ENCODE measurements at regions not wholly inside any gene's neighbourhood (a gene's known extent, or its start where the extent isn't known, plus 50 kb on each side); places are given as distances from the start of the nearest gene placed in this dataset.
"Not testable (repeated sequence)": the region's sequence is repeated elsewhere in the genome, so short reads cannot be mapped to it uniquely, and the experiment has no call there.

GRCh38 chr10:25811052-25811685 is 122.9 kb upstream of the MYO3A start:
- DNase-seq, result no peak

DNA sequence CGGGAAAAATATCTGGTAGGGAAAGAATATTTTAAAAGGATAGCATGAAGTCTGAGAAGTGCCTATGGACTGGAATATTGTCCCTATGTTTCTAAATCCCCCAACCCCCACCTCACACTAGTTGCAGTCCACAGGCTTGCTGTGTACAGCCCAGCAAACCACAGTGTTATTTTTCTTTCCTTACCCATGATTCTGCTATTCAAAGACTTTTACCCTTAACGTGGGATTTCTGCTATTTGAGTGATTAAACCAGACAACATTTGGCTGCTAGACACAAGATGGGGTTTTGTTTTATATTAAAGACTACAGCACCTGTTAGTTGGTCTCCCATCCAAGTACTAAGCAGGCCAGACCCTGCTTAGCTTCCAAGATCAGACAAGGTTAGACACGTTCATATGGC is 120.5 kb upstream of the MYO3A start:
- no peak for DNase-seq

GRCh38 chr10:25815236-25815635 is 118.8 kb upstream of the MYO3A start:
- DNase-seq, result no peak

- DNase-seq, result peak in 2 of 3 experiments; percentile 69 to 96
These were observed 117.8 kb upstream of the MYO3A start for GRCh38 chr10:25815999-25816768.

DNA sequence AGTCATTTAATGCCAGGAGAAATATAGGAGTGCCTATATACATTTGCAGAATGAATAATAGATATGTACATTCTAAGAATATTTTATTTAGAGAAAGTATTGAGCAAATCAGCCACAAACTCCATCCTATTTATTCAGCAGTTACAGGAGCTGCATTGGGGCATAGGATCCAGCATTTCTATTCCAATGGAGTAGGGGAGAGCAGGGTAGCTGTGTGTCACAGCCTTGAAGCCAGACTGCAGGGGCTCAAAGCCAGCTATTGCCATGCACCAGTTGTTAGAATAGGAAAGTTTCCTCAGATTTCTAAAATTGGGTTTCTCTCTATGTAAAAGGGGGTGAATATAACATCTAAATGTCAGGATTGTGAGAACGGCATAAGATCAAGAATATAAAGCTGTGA is 116.8 kb upstream of the MYO3A start:
- DNase-seq, result peak in 1 of 3 experiments; percentile 45

DNA sequence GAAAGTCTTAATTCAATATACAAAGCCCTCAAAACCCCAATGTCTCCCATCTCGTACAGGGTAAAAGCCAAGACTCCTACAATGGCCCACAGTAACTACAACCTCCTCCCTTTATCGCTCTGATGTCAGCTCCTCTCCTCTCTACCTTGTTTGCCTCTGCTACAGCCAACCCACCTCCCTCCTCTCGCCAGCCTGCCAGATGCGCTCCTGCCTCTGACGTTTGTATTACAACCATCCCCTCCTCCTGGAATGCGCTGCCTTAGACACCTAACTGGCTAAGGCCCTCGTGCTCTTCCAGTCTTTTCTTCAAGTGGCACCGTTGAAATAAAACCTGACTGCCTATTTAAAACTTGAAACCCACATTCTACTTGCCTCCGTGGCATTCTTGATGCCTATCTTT is 115.3 kb upstream of the MYO3A start:
- DNase-seq, result peak in 1 of 3 experiments; percentile 20

DNA sequence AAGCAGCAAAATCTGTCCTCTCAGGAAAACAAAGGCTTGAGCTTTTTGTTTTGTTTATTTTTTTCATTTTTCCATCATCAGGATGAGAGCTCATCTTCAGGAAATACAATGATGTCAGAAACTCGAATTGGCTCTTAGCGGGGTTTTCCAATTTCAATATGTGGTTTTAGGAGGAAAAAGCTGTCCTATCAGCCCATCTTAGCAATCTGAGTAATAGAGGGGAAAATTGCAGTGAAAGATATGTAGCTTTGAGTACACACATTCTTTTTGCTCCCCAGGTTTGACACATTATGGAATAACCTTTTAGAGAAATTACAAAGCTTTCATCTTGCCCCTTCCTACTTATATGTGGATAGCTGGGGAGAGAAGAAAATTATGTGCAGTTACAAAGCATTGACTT is 113.6 kb upstream of the MYO3A start:
- DNase-seq, result no peak

DNA sequence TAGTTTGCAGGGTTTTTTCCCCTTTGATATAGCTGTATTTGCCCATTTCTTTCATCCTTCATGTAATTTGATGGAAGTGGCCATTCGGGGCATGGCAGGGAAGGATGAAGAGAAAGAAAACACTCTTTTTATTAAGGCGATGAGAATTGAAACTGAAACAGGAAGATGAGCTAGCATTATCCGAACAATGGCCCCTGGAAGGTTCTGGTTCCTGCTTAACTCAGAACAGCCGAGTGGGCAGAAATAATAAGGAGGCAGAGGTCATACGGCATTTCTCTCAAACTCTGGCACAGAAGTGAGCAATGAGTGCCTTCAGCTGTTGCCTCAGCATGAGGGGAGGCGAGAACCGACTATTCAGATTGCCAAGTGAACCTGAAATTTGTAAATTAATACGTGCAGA is 113.2 kb upstream of the MYO3A start:
- DNase-seq, result no peak

GRCh38 chr10:25824050-25824449 is 110.0 kb upstream of the MYO3A start:
- no peak for DNase-seq

DNA sequence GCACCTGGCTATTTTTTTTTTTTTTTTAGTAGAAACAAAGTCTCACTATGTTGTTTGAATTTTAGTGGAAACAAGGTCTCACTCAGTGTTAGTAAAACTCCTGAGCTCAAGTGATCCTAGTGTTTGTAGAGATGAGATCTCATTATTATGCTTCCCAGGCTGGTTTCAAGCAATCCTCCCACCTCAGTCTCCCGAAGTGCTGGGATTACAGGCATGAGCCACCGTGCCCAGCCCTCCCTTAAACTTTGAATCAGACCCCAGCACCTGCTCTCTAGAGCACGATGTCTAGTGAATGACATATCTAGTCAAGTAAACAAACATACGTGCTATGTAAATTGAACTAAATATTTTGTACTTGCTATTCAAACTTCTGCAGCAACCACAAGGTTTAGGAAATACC is 105.6 kb upstream of the MYO3A start:
- DNase-seq, result peak in 2 of 3 experiments; percentile 25 to 55

DNA sequence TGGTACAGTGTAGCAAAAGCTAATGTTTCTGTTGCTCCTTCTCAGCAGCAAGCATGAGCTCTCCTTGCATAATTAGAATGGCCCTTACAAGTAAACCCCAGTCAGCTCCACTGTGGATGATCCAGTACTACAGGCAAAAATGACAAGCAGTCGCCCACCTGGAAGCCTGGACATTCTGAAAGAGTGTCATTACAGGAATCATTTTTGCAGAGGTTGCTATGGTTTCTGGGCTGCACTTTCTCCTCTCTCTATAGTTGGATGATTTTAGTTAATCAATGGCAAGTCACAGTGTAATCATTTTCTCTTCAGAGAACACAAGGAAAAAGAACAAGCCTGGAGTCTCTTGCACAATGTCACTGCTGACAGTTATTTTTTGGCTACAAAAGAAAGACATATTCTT is 102.9 kb upstream of the MYO3A start:
- no peak for DNase-seq

GRCh38 chr10:25839683-25840082 is 94.3 kb upstream of the MYO3A start:
- DNase-seq, result no peak

DNA sequence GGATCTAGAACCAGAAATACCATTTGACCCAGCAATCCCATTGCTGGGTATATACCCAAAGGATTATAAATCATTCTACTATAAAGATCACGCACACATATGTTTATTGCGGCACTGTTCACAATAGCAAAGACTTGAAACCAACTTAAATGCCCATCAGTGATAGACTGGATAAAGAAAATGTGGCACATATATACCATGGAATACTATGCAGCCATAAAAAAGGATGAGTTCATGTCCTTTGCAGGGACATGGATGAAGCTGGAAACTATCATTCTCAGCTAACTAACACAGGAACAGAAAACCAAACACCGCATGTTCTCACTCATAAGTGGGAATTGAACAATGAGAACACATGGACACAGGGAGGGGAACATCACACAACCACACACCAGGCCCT is 93.2 kb upstream of the MYO3A start:
- not testable (repeated sequence) for DNase-seq

DNA sequence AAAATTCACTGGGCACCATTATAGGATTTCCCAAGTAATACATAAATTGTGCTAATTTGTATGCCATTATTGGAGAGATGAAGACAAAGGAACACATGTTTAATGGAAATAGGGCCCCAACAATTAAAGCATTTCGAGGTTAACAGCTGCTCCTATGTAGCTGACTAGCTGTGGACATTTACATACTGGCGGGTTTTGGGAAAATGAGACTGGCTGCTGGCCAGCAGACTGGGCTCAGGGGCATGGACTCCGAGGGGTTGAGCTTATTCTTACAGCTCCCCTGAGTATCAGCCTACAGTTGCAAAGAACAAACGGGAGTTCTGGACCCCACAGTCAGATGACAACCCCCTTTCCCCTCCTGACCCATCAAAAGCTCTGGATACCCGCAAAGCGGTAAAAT is 91.9 kb upstream of the MYO3A start:
- DNase-seq, result peak in 1 of 3 experiments; percentile 3

- DNase-seq, result no peak
These were observed 90.4 kb upstream of the MYO3A start for GRCh38 chr10:25843551-25844170.

DNA sequence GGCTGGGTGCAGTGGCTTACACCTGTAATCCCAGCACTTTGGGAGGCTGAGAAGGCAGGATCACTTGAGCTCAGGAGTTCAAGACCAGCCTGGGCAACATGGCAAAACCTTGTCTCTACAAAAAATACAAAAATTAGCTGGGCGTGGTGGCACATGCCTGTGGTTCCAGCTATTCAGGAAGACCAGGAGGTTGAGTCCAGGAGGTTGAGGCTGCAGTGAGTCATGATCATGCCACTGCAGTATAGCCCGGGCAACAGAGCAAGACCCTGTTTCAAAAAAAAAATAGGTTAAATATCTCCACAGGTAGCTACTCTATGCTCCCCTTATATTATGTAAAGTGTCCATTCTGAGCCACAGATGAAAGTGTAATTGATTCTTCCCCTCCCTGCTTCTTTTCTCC is 89.3 kb upstream of the MYO3A start:
- not testable (repeated sequence) for DNase-seq

- no peak for DNase-seq
These were observed 84.8 kb upstream of the MYO3A start for GRCh38 chr10:25849268-25849667.

DNA sequence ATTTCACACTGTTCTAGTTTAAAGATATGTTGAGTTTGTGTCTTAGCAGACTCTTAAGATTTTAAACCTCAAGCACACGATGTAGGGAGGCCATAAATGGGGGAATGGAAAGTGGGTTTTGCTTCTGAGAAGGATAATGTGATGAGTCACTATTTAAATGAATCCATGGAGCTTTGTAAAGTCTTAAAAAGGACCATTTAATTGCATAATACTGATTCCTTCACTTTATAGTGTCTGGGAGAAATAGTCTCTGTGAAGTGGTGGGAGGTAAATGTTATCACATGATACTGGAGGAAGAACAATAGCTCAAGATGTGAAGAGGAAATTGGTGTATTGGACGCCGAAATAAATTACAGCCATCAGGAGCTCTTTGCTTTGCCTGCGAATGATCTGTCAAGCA is 84.0 kb upstream of the MYO3A start:
- no peak for DNase-seq

DNA sequence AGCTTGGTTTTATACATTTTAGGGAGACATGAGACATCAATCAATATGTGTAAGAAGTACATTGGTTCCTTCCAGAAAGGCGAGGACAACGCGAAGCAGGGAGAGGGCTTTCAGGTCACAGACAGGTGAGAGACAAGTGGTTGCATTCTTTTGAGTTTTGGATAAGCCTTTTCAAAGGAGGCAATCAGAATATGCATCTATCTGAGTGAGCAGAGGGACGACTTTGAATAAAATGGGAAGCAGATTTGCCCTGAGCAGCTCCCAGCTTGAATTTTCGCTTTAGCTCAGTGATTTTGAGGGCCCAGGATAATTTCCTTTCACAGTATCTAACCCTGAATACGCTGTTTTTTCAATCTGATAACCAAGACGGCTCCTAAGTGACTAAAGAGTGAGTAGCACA is 82.5 kb upstream of the MYO3A start:
- no peak for DNase-seq

GRCh38 chr10:25852364-25852941 is 81.6 kb upstream of the MYO3A start:
- DNase-seq, result no peak

DNA sequence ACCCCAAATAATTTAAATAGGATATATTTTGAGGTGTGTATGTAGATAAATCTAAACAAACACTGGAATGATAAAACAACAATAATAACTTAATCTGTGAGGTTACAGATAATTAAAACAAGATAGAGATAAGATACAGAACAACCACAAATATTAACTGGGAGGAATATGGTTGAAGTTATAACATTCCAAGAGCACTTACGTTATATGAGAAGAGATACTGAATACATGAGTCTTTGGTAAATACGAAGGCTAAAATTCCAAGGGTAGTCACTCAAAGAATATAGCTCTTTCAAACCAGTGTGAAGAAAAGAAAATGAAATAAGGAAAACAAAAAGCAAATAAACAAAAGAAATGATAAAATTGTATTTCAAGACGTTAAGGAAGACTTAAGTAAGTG is 76.0 kb upstream of the MYO3A start:
- DNase-seq, result no peak

- no peak for DNase-seq
These were observed 68.8 kb upstream of the MYO3A start for GRCh38 chr10:25865267-25865666.

DNA sequence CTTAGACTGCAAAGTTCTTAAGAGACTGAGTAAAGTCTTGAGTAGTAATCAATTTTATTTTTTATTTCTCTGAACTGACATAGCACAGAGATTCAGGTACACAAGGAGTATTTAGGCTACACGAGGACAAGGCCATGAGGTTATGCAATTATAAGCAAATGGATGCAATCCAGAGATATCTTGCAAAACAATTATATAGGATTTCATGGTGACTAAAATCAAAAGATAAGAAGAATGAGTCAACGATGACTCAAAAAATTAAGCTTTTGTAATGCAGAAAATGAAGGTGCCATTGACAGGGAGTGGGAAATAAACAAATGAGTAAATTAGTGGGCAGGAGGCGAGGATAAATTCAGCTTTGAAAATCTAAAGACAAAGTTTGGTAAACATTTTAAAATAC is 66.7 kb upstream of the MYO3A start:
- no peak for DNase-seq

DNA sequence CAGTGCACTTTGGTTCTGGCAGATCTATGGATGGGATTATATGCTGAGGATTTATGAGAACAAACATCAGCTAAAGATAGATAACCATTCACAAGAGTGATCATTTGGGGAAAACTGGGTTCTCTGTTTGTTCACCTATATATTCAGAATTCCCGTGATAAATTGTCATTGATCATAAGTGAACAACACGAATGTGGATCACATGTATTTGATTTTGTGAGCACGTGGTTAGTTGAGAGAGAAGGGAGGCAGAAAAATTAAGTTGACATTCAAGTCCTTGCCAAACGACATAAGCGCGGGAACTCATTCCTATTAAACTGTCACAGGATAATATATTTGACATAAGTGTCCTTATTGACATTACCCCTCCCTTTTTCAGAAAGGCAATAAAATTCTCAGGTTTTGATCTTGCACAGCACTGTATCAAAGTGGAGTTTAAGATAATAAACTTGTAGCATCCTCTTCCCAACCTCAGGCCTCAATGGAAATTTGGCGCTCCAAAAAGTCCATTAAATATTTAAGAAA is 64.9 kb upstream of the MYO3A start:
- DNase-seq, result peak in 2 of 3 experiments; percentile 12 to 68
